ENCODE measurements at regions not wholly inside any gene's neighbourhood (a gene's known extent, or its start where the extent isn't known, plus 50 kb on each side); places are given as distances from the start of the nearest gene placed in this dataset.
"Not testable (repeated sequence)": the region's sequence is repeated elsewhere in the genome, so short reads cannot be mapped to it uniquely, and the experiment has no call there.

DNA sequence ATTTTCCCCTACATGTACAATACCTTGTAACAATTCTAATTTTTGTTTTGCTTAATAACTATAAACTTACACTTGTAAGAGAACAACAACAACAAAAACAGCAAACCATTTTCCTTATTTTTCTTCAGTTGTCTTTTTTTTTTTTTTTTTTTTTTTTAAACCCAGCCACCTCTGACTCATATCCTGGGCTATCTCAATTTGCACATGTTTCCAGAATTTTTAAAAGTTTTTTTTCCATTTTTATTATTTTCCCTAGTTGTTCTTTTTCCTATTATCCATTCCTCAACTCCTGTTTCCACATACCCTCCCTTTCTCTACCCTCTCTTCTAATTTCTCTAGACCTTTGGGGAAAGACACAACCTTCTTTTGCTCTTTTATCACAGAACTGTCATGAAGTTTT, 112.5 kb downstream of the EFEMP1 start:
- no peak for DNase-seq (ENCODE audit: low read depth)

DNA sequence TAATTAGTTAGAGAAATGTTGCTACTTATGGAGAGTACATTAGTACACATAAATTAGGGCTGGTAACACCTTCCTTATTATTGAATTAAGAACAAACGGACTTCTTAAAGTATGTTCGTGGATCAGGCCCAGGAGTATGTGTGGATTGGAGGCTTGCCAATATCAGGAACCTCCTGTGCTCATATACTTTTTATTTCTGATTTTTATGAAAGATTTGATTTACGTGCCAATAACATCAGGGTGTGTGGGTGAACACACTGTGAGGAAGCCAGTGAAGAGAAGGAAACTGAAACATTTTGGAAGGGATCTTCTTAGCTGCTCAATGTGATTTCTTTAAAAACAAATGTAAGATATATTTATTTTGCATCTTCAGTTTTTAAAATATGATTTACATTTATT, 113.0 kb downstream of the EFEMP1 start:
- DNase-seq (ENCODE audit: low read depth), result no peak

DNA sequence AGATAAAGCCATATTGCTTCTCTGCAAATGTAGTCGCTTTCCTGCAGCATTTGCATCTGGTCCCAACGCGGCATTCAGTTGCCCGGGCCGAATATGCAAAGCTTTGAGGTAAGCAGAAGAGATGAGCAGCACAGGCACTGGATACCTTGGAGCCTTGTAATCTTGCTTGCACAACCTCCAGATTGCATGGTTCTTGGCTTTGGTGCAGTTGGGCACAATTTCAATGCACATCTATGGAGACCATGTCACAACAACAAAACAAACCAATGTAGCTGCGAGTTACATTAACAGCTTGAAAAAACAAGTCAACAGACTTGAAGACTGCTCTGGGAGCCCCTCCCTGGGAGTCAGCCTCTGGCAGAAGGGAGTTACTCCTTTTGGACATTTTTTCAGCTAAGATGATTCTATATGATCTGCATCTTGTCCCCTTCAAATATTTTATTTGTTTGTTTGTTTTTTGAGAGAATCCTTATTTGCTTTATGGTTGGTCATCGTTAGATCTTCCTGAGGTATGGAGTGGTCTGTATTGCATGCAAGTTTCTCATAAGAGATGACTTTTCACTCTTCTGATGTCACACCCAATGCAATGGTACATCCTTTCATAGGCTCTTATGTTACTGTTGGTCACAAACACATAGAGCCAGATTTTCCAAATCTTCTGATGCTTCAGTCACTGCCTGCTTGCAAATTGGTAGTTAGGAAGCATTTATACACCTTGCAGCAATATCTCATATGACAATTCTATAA, 113.5 kb downstream of the EFEMP1 start:
- peak; percentile 95 for DNase-seq (ENCODE audit: low read depth)

DNA sequence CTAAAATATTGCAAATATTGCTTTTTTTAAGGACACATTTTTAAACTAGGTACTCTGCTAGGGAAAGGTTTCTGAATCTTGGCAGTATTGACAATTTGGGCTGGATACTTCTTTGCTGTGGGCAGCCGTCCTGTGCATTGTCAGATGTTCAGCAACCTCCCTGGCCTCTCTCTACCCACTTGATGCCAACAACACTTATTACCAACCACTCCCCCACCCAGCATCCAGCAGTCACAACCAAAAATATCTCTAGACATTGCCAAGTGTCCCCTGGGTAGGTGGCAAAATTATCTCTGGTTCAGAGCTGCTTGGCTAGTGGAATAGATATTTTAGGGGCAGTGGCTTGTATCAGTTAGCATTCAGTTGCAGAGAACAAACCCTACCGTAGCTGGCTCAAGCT, 114.3 kb upstream of the PNPT1 start:
- DNase-seq (ENCODE audit: low read depth), result no peak

DNA sequence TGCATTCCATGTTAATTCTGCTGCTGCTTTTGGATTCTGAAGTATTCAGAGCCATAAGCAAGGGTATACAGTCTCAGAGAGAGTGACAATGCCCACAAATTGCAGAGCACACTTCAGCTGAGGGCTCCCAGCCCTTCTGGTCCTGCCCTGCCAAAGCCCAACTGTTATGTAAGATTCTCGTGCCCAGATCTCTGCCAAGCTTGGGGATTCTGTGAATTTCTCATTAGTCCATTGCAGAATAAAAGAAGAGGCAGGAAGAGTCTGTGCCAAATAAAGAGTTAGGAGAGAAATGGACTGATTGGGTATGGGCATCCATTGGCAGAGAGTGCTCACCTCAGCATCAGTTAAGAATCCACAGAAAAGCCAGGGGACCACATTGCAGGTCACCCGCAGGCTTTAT, 112.0 kb upstream of the PNPT1 start:
- no peak for DNase-seq (ENCODE audit: low read depth)

DNA sequence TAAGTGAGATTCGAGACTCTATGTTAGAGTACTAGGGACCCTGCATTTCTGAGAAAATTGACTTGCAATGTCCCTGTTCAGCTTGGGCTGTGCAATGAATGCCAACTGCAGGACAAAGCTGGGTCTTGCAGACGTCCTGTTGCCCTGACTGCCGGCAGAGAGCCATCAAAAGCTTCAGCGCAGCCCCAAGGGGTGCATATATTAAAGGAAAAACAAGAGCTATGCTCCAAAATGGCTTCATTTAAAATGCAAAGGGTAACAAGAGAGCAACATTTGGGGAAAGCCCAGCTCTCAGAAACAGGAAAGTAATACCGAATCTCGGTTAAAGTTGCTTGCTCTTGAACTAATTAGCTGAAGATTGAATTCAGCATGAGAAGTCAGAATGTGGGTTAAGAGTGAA, 110.9 kb upstream of the PNPT1 start:
- DNase-seq (ENCODE audit: low read depth), result peak; percentile 61

DNA sequence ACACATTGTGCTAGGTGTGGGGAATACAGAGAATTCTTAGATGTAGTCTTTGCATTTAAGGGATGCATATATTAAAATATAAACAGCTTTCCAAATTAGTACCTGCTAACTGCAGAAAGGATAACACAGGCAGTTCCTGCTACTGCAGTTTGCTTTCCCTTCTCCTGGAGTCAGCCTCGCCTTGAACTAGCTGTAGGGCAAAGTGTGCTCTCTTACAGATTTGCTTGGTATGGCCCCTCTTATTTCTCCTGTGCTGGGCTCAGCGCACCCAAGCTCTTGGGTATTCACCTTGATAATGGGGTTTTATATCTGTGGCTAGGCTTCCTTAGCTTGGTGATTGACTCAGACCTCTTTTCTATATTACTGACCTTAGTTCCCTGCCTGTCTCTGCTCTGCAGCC, 108.4 kb upstream of the PNPT1 start:
- DNase-seq (ENCODE audit: low read depth), result no peak

DNA sequence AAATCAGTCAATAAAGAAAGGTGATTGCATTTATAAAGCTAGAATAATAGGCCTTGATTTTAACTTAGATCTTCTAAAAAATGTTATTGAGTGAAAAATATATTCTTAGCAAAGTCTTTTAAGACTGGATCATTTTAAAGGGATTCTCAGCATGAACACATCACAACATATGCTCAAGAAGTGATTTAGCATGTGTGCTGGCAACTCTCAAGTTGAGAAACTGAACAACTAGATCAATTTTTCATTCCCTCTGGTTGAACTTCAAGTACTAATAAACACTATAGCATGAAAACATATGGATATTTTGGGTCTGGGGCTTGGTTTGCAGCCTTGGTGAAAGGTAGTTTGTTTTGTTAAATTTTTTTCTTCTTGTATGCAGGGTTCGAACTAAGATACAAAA, 107.8 kb upstream of the PNPT1 start:
- DNase-seq (ENCODE audit: low read depth), result no peak

DNA sequence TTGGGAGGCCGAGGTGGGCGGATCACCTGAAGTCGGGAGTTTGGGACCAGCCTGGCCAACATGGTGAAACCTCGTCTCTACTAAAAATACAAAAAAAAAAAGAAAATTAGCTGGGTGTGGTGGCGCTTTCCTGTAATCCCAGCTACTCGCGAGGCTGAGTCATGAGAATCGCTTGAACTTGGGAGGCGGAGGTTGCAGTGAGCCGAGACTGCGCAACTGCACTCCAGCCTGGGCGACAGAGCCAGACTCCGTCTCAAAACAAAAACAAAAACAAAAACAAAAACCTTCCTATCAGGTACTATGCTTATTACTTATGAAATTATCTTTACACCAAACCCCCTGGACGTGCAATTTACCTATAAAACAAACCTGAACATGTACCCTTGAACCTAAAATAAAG, 106.0 kb upstream of the PNPT1 start:
- not testable (repeated sequence) for DNase-seq (ENCODE audit: low read depth)

DNA sequence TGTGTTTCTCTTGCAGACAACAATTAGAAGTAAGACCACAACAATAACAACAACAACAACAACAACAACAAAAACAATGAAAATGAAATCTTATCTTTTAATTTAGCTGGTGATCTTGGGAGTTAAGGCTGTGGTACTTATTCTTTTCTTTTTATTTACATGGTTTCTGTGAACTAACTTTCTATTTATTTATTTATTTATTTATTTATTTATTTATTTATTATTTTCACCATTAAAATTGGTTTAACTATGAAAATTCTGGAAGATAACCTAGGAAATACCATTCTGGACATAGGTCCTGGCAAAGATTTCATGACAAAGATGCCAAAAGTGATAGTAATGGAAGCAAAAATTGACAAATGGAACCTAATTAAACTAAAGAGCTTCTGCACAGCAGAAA, 102.5 kb upstream of the PNPT1 start:
- DNase-seq (ENCODE audit: low read depth), result no peak

DNA sequence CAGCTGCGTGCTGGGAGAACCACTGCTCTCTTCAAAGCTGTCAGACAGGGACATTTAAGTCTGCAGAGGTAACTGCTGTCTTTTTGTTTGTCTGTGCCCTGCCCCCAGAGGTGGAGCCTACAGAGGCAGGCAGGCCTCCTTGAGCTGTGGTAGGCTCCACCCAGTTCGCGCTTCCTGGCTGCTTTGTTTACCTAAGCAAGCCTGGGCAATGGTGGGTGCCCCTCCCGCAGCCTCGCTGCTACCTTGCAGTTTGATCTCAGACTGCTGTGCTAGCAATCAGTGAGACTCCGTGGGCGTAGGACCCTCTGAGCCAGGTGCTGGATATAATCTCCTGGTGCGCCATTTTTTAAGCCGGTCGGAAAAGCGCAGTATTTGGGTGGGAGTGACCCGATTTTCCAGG, 100.0 kb upstream of the PNPT1 start:
- DNase-seq (ENCODE audit: low read depth), result not testable (repeated sequence)

DNA sequence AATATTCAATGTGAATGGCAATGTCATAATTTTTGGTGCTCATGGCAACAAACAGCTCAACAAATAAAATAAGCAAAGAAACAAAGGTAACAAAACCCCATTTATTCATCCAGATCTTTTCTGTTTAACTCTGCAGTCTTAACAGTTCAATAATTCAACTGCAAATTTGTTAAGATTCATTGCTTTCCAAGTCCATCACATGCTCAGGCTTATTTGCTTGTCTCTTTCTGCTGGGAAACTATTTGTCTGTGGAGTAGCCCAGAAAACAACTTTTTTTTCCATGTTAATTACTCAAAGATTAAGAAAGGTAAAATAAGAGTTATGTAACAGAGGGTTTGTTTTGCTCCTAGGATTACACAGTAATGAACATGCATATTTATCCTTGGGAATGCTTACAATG, 92.6 kb upstream of the PNPT1 start:
- DNase-seq (ENCODE audit: low read depth), result no peak

DNA sequence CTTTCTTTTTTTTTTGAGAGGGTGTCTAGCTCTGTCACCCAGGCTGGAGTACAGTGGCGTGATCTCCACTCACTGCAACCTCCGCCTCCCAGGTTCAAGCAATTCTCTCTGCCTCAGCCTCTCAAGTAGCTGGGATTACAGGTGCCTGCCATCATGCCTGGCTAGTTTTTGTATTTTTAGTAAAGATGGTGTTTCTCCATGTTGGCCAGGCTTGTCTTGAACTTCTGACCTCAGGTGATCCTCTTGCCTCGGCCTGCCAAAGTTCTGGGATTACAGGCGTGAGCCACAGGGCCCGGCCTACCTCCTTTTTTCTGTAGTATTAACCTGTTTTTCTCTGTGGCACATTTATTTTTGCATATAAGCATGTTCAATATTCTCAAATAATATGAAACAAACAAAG, 90.1 kb upstream of the PNPT1 start:
- DNase-seq (ENCODE audit: low read depth), result not testable (repeated sequence)

DNA sequence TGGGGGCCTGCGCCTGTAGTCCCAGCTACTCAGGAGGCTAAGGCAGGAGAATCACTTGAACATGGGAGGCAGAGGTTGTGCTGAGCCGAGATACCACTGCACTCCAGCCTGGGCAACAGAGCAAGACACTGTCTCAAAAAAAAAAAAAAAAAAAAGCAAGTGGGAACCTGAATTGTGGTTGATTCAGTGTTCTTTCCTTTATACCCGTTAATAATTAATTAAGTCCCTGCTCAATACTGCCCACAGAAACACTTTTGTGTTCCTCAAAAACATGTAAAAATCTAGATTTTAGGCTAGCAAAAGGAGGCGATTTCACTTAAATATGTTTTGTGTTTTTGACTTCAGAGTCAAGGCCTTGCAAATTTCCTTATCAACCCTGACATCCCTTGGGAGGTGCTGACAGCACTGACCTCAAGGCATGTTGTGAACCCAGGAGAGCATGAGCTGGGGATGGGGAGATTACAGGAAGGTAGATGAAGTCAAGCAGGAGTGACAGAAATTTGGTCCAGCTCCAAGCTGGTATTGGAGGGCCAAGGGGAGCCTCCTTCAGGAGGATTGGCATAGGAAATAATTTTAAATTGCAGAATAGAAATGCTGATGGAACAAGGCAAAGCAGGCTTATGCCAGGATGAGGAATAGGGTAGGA, 89.0 kb upstream of the PNPT1 start:
- no peak for DNase-seq (ENCODE audit: low read depth)

DNA sequence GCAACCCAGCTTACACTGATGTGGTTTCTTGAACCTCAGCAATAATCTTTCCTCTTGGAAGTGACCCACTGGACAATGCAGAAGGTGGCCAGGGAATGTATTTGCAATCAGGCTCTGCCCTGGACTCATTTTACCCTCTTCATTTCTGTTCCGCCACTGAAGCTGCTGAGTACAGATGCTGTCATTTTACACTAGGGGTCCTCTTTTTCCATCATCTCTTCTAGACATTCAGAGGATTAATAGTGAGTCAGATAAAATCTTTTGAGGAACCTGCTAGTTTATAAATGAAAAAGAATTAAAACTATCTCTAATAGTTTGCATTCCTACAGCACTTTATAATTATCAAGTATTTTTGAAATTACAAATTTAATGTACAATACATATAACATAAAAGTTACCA, 87.9 kb upstream of the PNPT1 start:
- no peak for DNase-seq (ENCODE audit: low read depth)

DNA sequence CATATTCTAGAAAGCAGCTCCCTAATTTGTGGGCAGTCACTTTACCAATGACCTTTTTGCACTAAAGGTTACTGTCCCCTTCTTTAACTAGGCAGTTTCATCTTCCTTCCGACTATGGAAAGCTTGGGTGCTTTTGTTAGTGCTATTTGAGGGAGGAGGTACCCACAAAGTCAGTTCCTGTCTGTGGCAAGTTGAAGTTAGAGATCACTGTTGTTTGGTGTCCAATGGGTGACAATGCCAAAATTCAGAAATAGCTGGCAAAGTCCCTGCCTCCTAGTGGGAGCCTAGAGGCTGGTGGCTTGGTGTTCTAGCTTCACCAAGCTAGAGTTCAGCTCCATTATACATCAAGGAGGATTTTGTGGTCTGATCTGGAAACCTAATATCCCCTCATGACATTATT, 87.1 kb upstream of the PNPT1 start:
- no peak for DNase-seq (ENCODE audit: low read depth)

DNA sequence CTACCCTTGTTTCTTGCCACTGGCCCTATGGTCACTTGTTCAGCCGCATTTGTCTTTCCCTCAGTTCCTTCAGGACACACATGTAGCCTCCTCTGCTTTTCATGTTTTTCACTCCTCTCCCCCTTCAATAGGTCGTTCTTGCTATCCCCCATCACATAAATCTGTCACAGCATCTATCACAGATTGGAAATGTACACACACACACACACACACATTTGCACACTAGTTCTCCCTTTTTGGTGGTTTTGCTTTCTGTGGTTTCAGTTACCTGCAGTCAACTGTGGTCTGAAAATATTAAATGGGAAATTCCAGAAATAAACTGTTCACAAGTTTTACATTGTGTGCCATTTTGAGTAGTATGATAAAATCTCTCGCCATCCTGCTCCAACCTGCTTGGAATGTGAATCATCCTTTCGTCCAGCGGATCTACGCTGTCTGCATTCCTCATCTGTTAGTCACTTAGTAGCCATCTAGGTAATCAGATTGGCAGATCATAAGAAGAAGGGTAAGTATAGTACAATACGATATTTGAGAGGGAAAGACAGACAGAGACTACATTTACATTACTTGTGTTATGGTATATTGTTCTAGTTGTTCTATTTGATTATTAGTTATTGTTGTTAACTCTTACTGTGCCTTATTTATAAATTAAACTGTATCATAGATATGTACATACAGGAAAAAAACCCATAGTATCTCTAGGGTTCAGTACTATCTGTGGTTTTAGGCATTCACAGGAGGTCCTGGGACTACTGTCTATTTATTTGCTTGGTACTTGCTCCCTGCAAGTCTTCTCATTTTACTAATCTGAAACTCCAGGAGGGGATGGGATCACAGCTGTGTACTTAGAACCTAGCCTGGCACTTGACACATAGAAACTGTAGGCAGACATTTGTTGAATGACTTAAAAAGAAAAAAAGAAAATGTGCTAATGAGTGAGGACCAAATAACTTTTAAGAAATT, 86.1 kb upstream of the PNPT1 start:
- DNase-seq (ENCODE audit: low read depth), result no peak

DNA sequence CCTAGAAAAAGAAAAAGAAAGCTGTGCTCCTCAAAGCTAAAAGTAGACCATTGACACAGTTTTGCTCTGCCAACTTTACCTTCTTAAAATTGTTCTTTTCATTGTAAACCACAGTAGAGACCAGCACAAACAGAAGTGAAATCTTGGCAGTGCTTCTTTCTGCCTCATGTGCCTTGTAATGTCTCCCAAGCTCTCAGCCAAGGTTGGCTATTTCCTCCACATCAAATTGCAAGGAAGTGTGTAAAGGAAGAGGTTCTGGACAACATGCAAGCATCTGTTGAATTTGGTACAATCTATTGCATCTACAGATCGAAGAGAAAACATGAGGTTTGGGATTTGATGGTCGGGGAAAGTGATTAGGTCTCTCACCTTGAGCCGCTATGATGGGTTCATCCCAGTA, 83.3 kb upstream of the PNPT1 start:
- no peak for DNase-seq (ENCODE audit: low read depth)

DNA sequence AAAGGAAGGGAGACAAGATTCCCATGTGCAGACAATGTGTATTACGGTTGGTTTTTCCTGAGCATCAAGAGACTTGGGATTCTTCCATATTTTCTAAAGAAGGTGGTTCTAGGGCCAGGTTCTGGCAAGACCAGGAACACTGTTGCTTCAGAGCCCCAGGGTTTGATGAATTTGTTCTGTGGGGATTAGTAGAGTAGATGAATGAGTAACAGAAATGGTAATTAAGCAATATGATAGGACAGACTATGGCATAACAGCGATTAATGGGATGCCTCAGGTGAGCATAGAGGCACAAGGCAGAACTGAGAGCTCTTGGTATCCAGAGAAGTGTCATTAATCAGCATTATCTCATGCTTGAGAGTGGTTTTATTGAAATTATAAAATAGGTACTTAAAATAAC, 82.8 kb upstream of the PNPT1 start:
- DNase-seq (ENCODE audit: low read depth), result no peak

DNA sequence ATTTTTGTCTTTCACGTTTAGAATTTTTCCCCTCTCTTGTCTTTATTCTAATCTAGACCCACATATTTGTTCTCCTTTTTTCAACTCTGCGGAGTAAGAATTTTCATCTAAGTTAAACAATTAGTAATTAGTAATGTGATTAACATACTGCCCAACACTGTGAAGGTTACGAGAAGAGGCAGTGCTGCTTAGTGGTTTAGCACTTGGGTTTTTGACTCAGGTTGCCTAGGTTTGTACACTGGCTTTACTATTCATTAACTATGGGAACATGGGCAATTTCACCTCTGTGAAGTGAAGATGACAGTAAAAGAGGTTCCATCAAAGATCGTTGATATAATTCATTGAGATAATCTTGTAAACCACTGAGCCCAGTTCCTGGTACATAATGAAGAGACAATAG, 82.2 kb upstream of the PNPT1 start:
- DNase-seq (ENCODE audit: low read depth), result no peak

DNA sequence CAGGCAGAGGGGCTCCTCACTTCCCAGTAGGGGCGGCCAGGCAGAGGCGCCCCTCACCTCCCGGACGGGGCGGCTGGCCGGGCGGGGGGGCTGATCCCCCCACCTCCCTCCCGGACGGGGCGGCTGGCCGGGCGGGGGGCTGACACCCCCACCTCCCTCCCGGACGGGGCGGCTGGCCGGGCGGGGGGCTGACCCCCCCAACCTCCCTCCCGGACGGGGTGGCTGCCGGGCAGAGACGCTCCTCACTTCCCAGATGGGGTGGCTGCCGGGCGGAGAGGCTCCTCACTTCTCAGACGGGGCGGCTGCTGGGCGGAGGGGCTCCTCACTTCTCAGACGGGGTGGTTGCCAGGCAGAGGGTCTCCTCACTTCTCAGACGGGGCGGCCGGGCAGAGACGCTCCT, 80.0 kb upstream of the PNPT1 start:
- DNase-seq (ENCODE audit: low read depth), result not testable (repeated sequence)

DNA sequence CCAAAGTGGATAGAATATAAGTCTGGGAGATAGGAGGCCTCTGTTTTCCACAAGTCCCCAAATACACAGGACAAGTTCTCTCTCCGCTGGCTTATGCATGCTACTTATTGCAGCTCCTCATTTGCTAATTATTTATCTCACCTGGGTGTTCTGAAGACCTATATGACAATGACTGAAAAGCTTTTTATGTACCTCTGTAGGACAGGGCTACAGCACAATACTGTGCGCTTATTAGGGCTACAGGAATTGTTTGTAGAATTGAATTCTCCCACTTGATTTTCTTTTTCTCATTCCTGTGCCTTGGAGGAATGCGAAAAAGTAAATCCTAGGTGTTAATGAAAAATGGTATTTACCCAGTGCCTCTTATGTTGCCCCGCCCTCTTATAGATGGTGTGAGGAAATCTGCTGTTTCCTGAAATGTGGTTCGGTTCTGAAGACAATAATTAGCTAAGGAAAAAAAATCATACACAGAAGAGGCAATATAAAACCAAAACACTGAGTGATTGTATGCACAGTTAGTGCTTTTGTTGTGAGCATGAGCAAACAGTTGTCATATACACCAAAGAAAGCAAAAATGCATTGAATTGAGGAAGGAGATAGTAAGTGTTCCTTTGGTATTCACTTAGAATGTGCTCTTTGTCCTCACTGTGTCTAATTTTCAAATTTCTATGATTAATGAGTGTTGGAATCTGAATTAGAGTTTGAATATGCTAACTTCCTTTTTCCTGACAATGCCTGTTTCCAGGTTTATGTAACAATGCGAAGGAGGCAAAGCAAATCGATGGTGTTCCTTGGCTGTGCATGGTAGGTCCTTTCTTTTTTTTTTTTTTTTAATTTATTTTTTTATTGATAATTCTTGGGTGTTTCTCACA, 78.7 kb upstream of the PNPT1 start:
- no peak for DNase-seq (ENCODE audit: low read depth)
